ENCODE measurements at regions not wholly inside any gene's neighbourhood (a gene's known extent, or its start where the extent isn't known, plus 50 kb on each side); places are given as distances from the start of the nearest gene placed in this dataset.

DNA sequence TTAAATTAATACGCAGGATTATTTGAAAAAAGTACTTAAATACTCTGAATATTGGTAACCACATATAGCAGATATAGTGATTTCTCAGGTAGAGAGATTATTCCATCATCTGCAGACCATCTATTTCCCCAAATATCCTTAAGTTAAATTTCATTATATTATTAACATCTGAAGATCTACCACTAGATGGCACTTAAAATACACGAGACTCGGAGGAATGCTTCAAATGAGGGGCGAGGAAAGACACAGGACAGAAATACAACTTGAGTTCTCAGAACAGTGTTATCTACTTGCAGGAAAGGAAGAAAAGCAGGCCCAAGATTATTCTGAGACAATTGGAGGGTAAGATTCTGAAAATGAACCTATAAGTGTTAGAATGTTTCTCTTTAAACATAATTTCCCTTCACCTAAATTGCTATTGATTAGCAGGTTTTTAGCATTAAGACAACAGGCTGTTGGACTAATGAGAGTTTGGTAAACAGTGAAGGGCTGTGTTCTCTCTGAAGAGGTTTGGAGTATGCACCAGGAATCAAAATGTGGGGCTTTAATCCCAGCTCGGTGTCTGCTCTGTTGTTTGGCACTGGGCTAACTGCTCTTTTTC, 76.9 kb upstream of the GCFC2 start:
- H3K4me3 ChIP-seq (replicated peaks in 1 of 3; ENCODE audit: insufficient read depth in 1 of 3, low read depth in 1 of 3, low read length in 3 of 3) = no peak overlapping the region
- no peaks in the 10 kb centered on the region for H4K20me1 ChIP-seq (replicated peaks; ENCODE audit: control insufficient read depth, extremely low read depth, insufficient read depth, low read length)
- FAIRE-seq (no peak), DNase-seq (ENCODE audit: low read depth, low spot score) (peak; percentile 39)
- H3K27ac ChIP-seq (ENCODE audit: insufficient read depth, low read depth, low read length) = no peak overlapping the region
- ChIA-PET POLR2A (no interaction called here), CTCF (no interaction called here)
- no peaks in the 10 kb centered on the region for H3K9me1 ChIP-seq (replicated peaks; ENCODE audit: control insufficient read depth, extremely low read depth, insufficient read depth, low read length)
- H3K79me2 ChIP-seq (ENCODE audit: control insufficient read depth, insufficient read depth, low read length) = no peaks in the 10 kb centered on the region
- no peaks in the 10 kb centered on the region for H3K36me3 ChIP-seq (ENCODE audit: control insufficient read depth in 2 of 2, extremely low read depth in 1 of 2, insufficient read depth in 2 of 2, low read length in 2 of 2)
- no peak overlapping the region for H2AFZ ChIP-seq (ENCODE audit: low read depth, low read length)
- BruUV-seq (replicated peaks) = no TSS peak
- TF ChIP-seq JUN (IDR thresholded peaks at IDR 0.05; ENCODE audit: borderline replicate concordance, insufficient read depth, insufficient read length, low read depth) (no peak), FOS (IDR thresholded peaks at IDR 0.05; ENCODE audit: borderline replicate concordance, insufficient read depth, low read length) (no peak), EZH2 (IDR thresholded peaks at IDR 0.05; ENCODE audit: borderline replicate concordance, low read depth, low read length, severe bottlenecking) (no peak), MYC (IDR thresholded peaks at IDR 0.05; ENCODE audit: low read depth, low read length) (no peak), POLR2AphosphoS5 (IDR thresholded peaks at IDR 0.05; ENCODE audit: insufficient read depth, low read depth, low read length) (no peak), POLR2A (IDR thresholded peaks at IDR 0.05; ENCODE audit: low read depth, low read length) (no peak), GATA2 (IDR thresholded peaks at IDR 0.05; ENCODE audit: insufficient read depth, insufficient read length, low read depth, low read length) (no peak)
- TF ChIP-seq, protein P1, sequence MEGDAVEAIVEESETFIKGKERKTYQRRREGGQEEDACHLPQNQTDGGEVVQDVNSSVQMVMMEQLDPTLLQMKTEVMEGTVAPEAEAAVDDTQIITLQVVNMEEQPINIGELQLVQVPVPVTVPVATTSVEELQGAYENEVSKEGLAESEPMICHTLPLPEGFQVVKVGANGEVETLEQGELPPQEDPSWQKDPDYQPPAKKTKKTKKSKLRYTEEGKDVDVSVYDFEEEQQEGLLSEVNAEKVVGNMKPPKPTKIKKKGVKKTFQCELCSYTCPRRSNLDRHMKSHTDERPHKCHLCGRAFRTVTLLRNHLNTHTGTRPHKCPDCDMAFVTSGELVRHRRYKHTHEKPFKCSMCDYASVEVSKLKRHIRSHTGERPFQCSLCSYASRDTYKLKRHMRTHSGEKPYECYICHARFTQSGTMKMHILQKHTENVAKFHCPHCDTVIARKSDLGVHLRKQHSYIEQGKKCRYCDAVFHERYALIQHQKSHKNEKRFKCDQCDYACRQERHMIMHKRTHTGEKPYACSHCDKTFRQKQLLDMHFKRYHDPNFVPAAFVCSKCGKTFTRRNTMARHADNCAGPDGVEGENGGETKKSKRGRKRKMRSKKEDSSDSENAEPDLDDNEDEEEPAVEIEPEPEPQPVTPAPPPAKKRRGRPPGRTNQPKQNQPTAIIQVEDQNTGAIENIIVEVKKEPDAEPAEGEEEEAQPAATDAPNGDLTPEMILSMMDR (IDR thresholded peaks at IDR 0.05; ENCODE audit: extremely low read depth in 1 of 2, insufficient read depth in 1 of 2, low read depth in 1 of 2, low read length in 2 of 2) = no peak
- TF ChIP-seq, protein P2, sequence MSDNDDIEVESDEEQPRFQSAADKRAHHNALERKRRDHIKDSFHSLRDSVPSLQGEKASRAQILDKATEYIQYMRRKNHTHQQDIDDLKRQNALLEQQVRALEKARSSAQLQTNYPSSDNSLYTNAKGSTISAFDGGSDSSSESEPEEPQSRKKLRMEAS (IDR thresholded peaks at IDR 0.05; ENCODE audit: insufficient read depth, insufficient read length) = no peak
- no peak overlapping the region for H3K4me2 ChIP-seq (ENCODE audit: insufficient read depth, low read length)
- H3K9ac ChIP-seq (replicated peaks; ENCODE audit: extremely low read depth, insufficient read depth, low read length) = no peak overlapping the region
- H3K27me3 ChIP-seq (ENCODE audit: control insufficient read depth in 2 of 2, insufficient read depth in 2 of 2, low read length in 2 of 2) = no peaks in the 10 kb centered on the region
- H3K9me3 ChIP-seq (replicated peaks; ENCODE audit: control insufficient read depth, insufficient read depth, low read length) = no peaks in the 10 kb centered on the region
- H3K4me1 ChIP-seq (ENCODE audit: control insufficient read depth, extremely low read depth, insufficient read depth, low read length) = no peaks in the 10 kb centered on the region
- intact Hi-C loops (cut with micrococcal nuclease) = no loop called here
- dilution Hi-C loops (cut with MboI; ENCODE audit: extremely low pct_ligation_motif_present, low sequenced_read_pairs) = no loop called here

Measured in endothelial cell of umbilical vein (primary cell).